Mesenchymal stem cell (in vitro differentiated cells and primary cell): ENCODE measurements at regions not wholly inside any gene's neighbourhood (a gene's known extent, or its start where the extent isn't known, plus 50 kb on each side); places are given as distances from the start of the nearest gene placed in this dataset.

Experiments
- DNase-seq: peaks from one replicate; pipeline ENCODE4 v3.0.0-alpha.2; 2013
- H2AFZ ChIP-seq: one replicate; pipeline ENCODE4 v1.6.1; 2013; ENCODE audit warnings: low read depth, mild to moderate bottlenecking, control low read depth, inconsistent platforms, low read length, moderate library complexity
- H2AK5ac ChIP-seq: 2 replicates; pipeline ENCODE4 v1.6.1; 2013; ENCODE audit warnings: low read length, moderate library complexity, mild to moderate bottlenecking, inconsistent platforms; ENCODE audit not compliant: severe bottlenecking
- H2BK120ac ChIP-seq: one replicate; pipeline ENCODE4 v1.6.1; 2013; ENCODE audit warnings: low read depth, mild to moderate bottlenecking, inconsistent platforms, low read length, moderate library complexity
- H2BK12ac ChIP-seq, 2 experiments: one replicate each; pipeline ENCODE4 v1.6.1; 2013; ENCODE audit warnings: inconsistent platforms in 2 of 2, low read length in 2 of 2, mild to moderate bottlenecking in 2 of 2, moderate library complexity in 2 of 2, control low read depth in 1 of 2
- H2BK15ac ChIP-seq: one replicate; pipeline ENCODE4 v1.6.1; 2013; ENCODE audit warnings: mild to moderate bottlenecking, low read depth, inconsistent platforms; ENCODE audit not compliant: poor library complexity, severe bottlenecking
- H2BK5ac ChIP-seq: 2 replicates; pipeline ENCODE4 v1.6.1; 2013; ENCODE audit warnings: low read depth, mild to moderate bottlenecking, low read length, control low read depth, inconsistent platforms; ENCODE audit not compliant: poor library complexity, severe bottlenecking
- H3K14ac ChIP-seq, 2 experiments: one replicate each; pipeline ENCODE4 v1.6.1; 2013; ENCODE audit warnings: inconsistent platforms in 2 of 2, low read length in 2 of 2, control low read depth in 1 of 2, mild to moderate bottlenecking in 1 of 2, moderate library complexity in 1 of 2
- H3K18ac ChIP-seq, 2 experiments: one replicate each; pipeline ENCODE4 v1.6.1; 2013; ENCODE audit warnings: inconsistent platforms in 2 of 2, low read length in 2 of 2, control low read depth in 1 of 2, low read depth in 1 of 2, mild to moderate bottlenecking in 1 of 2
- H3K23ac ChIP-seq, 2 experiments: one replicate each; pipeline ENCODE4 v1.6.1; 2013; ENCODE audit warnings: inconsistent platforms in 2 of 2, low read length in 2 of 2, mild to moderate bottlenecking in 2 of 2, moderate library complexity in 2 of 2, control low read depth in 1 of 2
- H3K27ac ChIP-seq: 2 replicates; pipeline ENCODE4 v1.5.1; 2013; ENCODE audit warnings: mild to moderate bottlenecking, moderate library complexity, low read length, control low read depth, inconsistent platforms; ENCODE audit not compliant: poor library complexity, severe bottlenecking
- H3K27me3 ChIP-seq, 2 experiments: 2 replicates each; pipeline versions ENCODE4 v1.6.1 to v1.7.0; 2013; ENCODE audit warnings: low read length in 2 of 2, mild to moderate bottlenecking in 2 of 2, moderate library complexity in 2 of 2, control low read depth in 1 of 2, inconsistent platforms in 1 of 2; ENCODE audit not compliant: control insufficient read depth in 1 of 2, insufficient read depth in 1 of 2
- H3K36me3 ChIP-seq, 2 experiments: 2 replicates each; pipeline versions ENCODE4 v1.6.1 to v1.7.0; 2013; ENCODE audit warnings: low read length in 2 of 2, control low read depth in 1 of 2, inconsistent platforms in 1 of 2, low read depth in 1 of 2, mild to moderate bottlenecking in 1 of 2; ENCODE audit not compliant: insufficient read depth in 2 of 2, control insufficient read depth in 1 of 2
- H3K4ac ChIP-seq, 2 experiments: one replicate each; pipeline ENCODE4 v1.6.1; 2013; ENCODE audit warnings: inconsistent platforms in 2 of 2, low read length in 2 of 2, mild to moderate bottlenecking in 2 of 2, moderate library complexity in 2 of 2, control low read depth in 1 of 2, low read depth in 1 of 2
- H3K4me1 ChIP-seq: 2 replicates; pipeline ENCODE4 v1.6.1; 2013; ENCODE audit warnings: low read depth, low read length, control low read depth; ENCODE audit not compliant: control insufficient read depth, insufficient read depth
- H3K4me2 ChIP-seq: 2 replicates; pipeline ENCODE4 v1.6.1; 2013; ENCODE audit warnings: low read length, mild to moderate bottlenecking, inconsistent platforms; ENCODE audit not compliant: poor library complexity, severe bottlenecking
- H3K4me3 ChIP-seq, 2 experiments: 2 replicates each; pipeline versions ENCODE4 v1.5.1 to v1.7.0; 2013; ENCODE audit warnings: low read length in 2 of 2, mild to moderate bottlenecking in 2 of 2, control low read depth in 1 of 2, low read depth in 1 of 2; ENCODE audit not compliant: insufficient read depth in 1 of 2
- H3K79me1 ChIP-seq: replicated peaks from 2 replicates; pipeline ENCODE4 v1.6.1; 2013; ENCODE audit warnings: mild to moderate bottlenecking, control low read depth, low read length, inconsistent platforms; ENCODE audit not compliant: poor library complexity, severe bottlenecking
- H3K9ac ChIP-seq: 2 replicates; pipeline ENCODE4 v1.7.0; 2013; ENCODE audit warnings: mild to moderate bottlenecking, low read length, moderate library complexity
- H3K9me3 ChIP-seq: 2 replicates; pipeline ENCODE4 v1.7.0; 2013; ENCODE audit warnings: mild to moderate bottlenecking, low read length; ENCODE audit not compliant: control insufficient read depth
- H4K8ac ChIP-seq: one replicate; pipeline ENCODE4 v1.6.1; 2013; ENCODE audit warnings: inconsistent platforms, mild to moderate bottlenecking, low read length, moderate library complexity
- H4K91ac ChIP-seq: one replicate; pipeline ENCODE4 v1.6.1; 2013; ENCODE audit warnings: mild to moderate bottlenecking, low read length, inconsistent platforms
- WGBS: methylation state at CpG from one replicate; pipeline ENCODE4 v1.1.7; 2013; ENCODE audit warnings: mixed read lengths; 5-methylcytosine and 5-hydroxymethylcytosine counted together

- no peak overlapping the region for H2BK12ac ChIP-seq
- no peaks in the 10 kb centered on the region for H3K4me1 ChIP-seq
- peaks cover 50% of the 10 kb centered on the region for H3K9me3 ChIP-seq
- no peak overlapping the region for H3K23ac ChIP-seq
- 49% methylated on average over 3 of the region's 3 CpGs for WGBS
- no peak overlapping the region for H3K4me2 ChIP-seq
- no peaks in the 10 kb centered on the region for H3K79me1 ChIP-seq
- DNase-seq = no peak
- H4K91ac ChIP-seq = no peak overlapping the region
- no peak overlapping the region for H3K18ac ChIP-seq
- no peak overlapping the region for H3K27ac ChIP-seq
- no peaks in the 10 kb centered on the region for H3K27me3 ChIP-seq
- H3K4ac ChIP-seq = no peak overlapping the region
- no peak overlapping the region for H4K8ac ChIP-seq
- no peak overlapping the region for H2BK15ac ChIP-seq
- no peaks in the 10 kb centered on the region for H3K36me3 ChIP-seq
- H2BK5ac ChIP-seq = no peak overlapping the region
- H3K14ac ChIP-seq = no peak overlapping the region
- no peak overlapping the region for H3K9ac ChIP-seq
- H2AK5ac ChIP-seq = no peak overlapping the region
- no peak overlapping the region for H2AFZ ChIP-seq
- H3K4me3 ChIP-seq = no peak overlapping the region
- no peak overlapping the region for H2BK120ac ChIP-seq
These were observed 1347.2 kb upstream of the DDX18 start for GRCh38 chr2:116467243-116467642.

DNA sequence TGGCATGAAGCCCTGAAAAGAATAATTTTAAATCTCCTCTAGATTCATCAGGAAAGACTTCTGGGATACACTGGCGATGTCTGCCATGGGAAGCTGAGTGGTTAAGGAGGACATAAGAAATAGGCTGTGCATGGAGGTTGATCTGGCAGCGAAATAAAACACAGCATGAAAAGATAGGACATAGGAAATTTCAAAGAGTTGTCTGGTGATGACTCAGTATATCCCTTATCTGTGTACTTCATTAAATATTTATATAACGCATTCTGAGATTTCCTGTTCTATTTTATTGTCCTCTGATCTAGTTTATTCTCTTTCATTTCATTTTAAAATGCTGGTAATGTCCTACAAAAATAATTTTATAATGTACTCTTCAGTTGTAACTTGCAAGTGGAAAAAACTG lies 1337.3 kb upstream of the DDX18 start:
- no peak overlapping the region for H2BK120ac ChIP-seq
- H2BK12ac ChIP-seq = no peak overlapping the region
- no peak overlapping the region for H4K91ac ChIP-seq
- H3K27ac ChIP-seq = no peak overlapping the region
- no peaks in the 10 kb centered on the region for H3K27me3 ChIP-seq
- DNase-seq = peak; percentile 9
- no peak overlapping the region for H2AK5ac ChIP-seq
- no peak overlapping the region for H4K8ac ChIP-seq
- no peak overlapping the region for H3K4ac ChIP-seq
- H3K4me1 ChIP-seq = no peaks in the 10 kb centered on the region
- H3K36me3 ChIP-seq = no peaks in the 10 kb centered on the region
- no peak overlapping the region for H2BK15ac ChIP-seq
- WGBS = 100% methylated on average over 1 of the region's 3 CpGs
- no peak overlapping the region for H3K23ac ChIP-seq
- peaks cover 9% of the 10 kb centered on the region for H3K9me3 ChIP-seq
- no peaks in the 10 kb centered on the region for H3K79me1 ChIP-seq
- no peak overlapping the region for H2AFZ ChIP-seq
- no peak overlapping the region for H3K9ac ChIP-seq
- no peak overlapping the region for H3K14ac ChIP-seq
- no peak overlapping the region for H2BK5ac ChIP-seq
- no peak overlapping the region for H3K4me3 ChIP-seq
- H3K4me2 ChIP-seq = no peak overlapping the region
- no peak overlapping the region for H3K18ac ChIP-seq

- no peak overlapping the region for H3K4me2 ChIP-seq
- H3K36me3 ChIP-seq = no peaks in the 10 kb centered on the region
- no peak overlapping the region for H2BK120ac ChIP-seq
- H4K91ac ChIP-seq = no peak overlapping the region
- no peak overlapping the region for H3K18ac ChIP-seq
- no peak overlapping the region for H3K9ac ChIP-seq
- peaks cover 34% of the 10 kb centered on the region for H3K9me3 ChIP-seq
- no peak overlapping the region for H2BK15ac ChIP-seq
- H3K4me1 ChIP-seq = no peaks in the 10 kb centered on the region
- no peak overlapping the region for H3K23ac ChIP-seq
- no peak overlapping the region for H4K8ac ChIP-seq
- H3K14ac ChIP-seq = no peak overlapping the region
- no peaks in the 10 kb centered on the region for H3K79me1 ChIP-seq
- H2BK12ac ChIP-seq = no peak overlapping the region
- DNase-seq = no peak
- no peak overlapping the region for H3K4ac ChIP-seq
- H2AK5ac ChIP-seq = no peak overlapping the region
- H3K27ac ChIP-seq = no peak overlapping the region
- no peak overlapping the region for H2BK5ac ChIP-seq
- no peaks in the 10 kb centered on the region for H3K27me3 ChIP-seq
- H3K4me3 ChIP-seq = no peak overlapping the region
- no peak overlapping the region for H2AFZ ChIP-seq
- 75% methylated on average over 1 of the region's 1 CpG for WGBS
These were observed 1327.2 kb upstream of the DDX18 start for GRCh38 chr2:116487336-116487735.

- Histone ChIP-seq H3K4ac (no peak overlapping the region), H3K4me3 (no peak overlapping the region), H2BK12ac (no peak overlapping the region)
These were observed 1325.2 kb upstream of the DDX18 start for GRCh38 chr2:116489292-116489691.

More at GRCh38 chr2:116489292-116489691, 1325.2 kb upstream of the DDX18 start:
- no peak overlapping the region for H2BK5ac ChIP-seq
- no peak overlapping the region for H2AFZ ChIP-seq
- H3K9me3 ChIP-seq = peaks cover 28% of the 10 kb centered on the region
- DNase-seq = no peak
- H3K79me1 ChIP-seq = no peaks in the 10 kb centered on the region
- no peaks in the 10 kb centered on the region for H3K36me3 ChIP-seq
- no peak overlapping the region for H4K91ac ChIP-seq
- H3K23ac ChIP-seq = no peak overlapping the region
- H3K9ac ChIP-seq = no peak overlapping the region
- H2BK120ac ChIP-seq = no peak overlapping the region
- H2BK15ac ChIP-seq = no peak overlapping the region
- H4K8ac ChIP-seq = no peak overlapping the region
- no peaks in the 10 kb centered on the region for H3K4me1 ChIP-seq
- no peak overlapping the region for H3K27ac ChIP-seq
- H3K4me2 ChIP-seq = no peak overlapping the region
- H3K14ac ChIP-seq = no peak overlapping the region
- H2AK5ac ChIP-seq = no peak overlapping the region
- 81% methylated on average over 6 of the region's 6 CpGs for WGBS
- H3K27me3 ChIP-seq = no peaks in the 10 kb centered on the region
- H3K18ac ChIP-seq = no peak overlapping the region
